IPS-18c (cell line): ENCODE measurements at regions not wholly inside any gene's neighbourhood (a gene's known extent, or its start where the extent isn't known, plus 50 kb on each side); places are given as distances from the start of the nearest gene placed in this dataset.

Experiments used
- H3K4me3 ChIP-seq: 2 replicates; pipeline ENCODE4 v1.7.0; 2013; ENCODE audit warnings: low read depth, mild to moderate bottlenecking, low read length, moderate library complexity; ENCODE audit not compliant: insufficient read depth
- H3K9me3 ChIP-seq: one replicate; pipeline ENCODE4 v1.6.1; 2013; ENCODE audit warnings: mild to moderate bottlenecking, low read length, moderate library complexity; ENCODE audit not compliant: control insufficient read depth, insufficient read depth

DNA sequence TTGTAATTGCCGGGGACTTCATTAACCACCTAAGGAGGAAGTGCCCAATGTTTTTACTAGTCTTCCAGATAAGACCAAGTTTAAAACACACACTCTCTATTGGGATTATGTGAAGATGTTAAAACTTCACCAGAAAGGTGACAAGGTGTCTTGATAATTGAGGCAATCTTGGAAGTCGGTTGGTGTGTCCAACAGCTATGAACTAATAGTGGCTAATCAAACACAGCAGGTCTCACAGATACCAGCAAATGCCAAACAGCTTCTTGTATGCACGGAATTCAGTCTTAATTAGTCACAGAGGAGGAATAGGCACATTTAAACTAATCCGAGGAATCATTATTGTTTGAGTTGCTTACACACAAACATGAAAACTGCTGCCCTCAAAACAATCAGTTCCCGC, 214.5 kb downstream of the SEC61B start:
- no peaks in the 10 kb centered on the region for H3K9me3 ChIP-seq
- H3K4me3 ChIP-seq = no peak overlapping the region

DNA sequence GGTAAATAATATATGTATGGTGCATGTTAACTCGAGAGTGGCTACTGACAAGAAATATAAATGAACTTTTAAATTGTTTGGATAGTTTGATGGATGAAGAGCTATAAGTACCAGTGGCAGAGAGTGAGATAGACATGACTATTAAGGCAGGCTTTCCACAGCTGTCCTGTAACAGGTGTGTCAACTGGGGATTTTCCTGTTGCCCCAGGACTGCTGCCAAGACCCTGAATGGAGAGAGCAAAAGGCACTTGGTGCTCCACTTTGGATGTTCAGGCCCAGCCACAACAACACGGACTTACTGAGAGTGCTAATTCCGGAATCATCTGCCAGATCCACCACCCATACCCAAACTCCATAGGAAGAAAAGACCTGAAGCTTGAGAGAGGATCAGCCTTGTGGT, 215.1 kb downstream of the SEC61B start:
- Histone ChIP-seq H3K9me3 (no peaks in the 10 kb centered on the region), H3K4me3 (no peak overlapping the region)

DNA sequence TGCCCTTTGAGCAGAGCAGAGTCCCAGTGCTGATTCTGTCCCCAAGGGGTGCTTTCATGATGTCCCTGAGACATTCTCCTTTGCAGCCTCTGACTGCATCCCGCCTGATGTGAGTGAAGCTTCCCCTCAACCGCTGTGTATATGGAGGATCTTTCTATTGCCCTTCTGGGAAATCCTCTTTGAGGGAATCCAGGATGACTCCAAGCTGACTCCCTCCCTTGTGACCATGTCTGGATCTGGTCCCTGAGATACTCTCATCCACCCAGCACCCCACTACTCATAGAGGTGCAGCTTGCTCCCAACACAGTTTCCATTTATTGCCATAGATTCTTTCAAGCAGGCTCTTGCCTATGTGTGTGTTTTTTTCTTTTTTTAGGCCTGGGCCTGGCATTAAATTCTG, 216.5 kb downstream of the SEC61B start:
- H3K9me3 ChIP-seq = no peaks in the 10 kb centered on the region
- no peak overlapping the region for H3K4me3 ChIP-seq

DNA sequence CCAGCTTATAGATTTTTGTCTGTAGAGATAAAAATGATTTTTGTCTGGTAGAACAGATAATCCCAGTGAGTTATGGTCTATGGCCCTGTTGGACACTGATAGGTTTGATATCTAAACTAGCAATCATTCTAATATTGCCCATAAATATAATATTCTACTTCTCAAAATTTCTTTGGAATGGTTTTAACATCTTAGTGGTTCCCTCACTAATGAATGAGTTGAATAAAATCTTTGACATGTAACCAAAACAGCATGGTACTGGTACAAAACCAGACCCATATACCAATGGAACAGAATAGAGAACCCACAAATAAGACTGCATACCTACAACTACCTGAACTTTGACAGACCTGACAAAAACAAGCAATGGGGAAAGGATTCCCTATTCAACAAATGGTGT, 219.7 kb downstream of the SEC61B start:
- Histone ChIP-seq H3K4me3 (no peak overlapping the region), H3K9me3 (no peaks in the 10 kb centered on the region)

DNA sequence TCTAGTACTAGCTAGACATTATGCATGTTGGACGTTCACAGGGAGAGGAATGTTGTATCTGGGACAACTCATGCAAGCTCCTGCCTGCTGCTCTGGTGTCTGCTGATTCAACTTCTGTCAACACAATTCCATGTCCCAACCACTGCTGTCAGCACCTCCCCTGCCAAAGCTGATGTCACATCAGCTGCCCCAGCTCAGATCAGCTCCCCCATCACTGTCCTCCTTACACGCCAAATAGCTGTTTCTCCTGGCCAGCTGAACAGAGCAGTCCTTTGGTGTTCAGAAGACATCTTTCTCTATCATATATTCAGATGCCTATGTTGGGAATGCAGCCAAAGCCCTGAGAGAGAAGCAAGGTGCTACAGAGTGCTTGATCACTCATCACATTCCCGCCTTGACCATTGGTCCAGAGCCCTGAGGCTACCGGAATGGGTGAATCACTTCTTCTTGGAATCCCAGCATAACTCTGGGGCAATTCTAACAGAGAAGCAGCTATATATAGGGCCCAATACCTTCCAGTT, 223.3 kb downstream of the SEC61B start:
- Histone ChIP-seq H3K9me3 (no peaks in the 10 kb centered on the region), H3K4me3 (no peak overlapping the region)

DNA sequence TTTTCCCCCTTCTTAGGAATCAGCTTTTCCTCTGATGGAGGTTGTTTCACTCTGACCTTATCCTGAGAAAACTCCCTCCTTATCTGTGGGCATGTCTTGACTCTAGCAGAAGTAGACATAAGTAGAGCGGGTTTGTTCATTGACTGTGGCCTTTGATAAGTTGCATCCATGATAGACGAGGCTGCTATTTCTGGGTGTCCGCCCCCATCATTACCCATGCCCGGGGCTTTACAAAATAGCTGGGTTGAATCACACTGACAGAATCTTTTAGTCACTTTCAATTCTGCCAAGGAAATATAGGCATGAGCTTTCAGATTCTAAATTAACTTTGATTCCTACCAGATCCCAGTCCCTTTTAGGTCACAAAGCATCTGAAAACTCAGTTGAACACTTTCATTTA, 223.8 kb downstream of the SEC61B start:
- H3K4me3 ChIP-seq = no peak overlapping the region
- H3K9me3 ChIP-seq = no peaks in the 10 kb centered on the region

DNA sequence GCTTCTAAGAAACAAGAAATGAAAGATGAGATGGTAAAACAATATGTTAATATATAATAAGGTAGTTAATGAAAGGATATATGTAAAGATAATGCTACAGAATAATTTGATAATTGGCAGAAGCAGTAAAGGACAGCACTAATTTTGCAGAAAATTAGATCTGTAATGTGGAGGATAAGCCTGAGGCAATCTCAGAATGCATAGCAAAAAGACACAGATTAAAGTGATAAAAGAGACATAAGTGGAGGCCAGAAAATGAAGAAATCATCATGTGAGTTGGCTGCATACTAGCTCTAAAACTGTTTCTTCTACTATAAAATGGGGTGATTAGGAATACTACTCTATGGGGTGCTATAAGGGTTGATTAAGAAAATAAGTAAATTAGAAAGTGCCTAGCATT, 225.9 kb downstream of the SEC61B start:
- Histone ChIP-seq H3K9me3 (no peaks in the 10 kb centered on the region), H3K4me3 (no peak overlapping the region)

DNA sequence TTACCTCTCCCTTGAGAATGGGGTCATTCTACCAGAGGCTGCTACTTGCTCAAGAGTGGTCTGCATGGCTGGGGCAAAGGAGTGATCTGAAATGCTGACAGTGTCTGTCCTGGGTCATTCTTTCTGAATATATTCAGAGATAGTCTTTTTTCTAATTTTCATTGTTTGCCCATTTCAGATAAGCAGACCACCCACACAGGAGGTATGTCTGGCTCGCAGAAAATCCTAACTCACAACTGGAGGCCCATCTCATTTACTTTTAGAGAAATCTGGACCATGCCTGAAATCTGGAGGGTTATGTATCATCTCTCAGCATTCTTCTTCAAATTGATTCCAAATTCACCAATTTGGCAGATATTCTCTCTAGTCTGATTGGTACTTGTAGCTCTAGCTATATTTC, 227.6 kb downstream of the SEC61B start:
- no peaks in the 10 kb centered on the region for H3K9me3 ChIP-seq
- H3K4me3 ChIP-seq = no peak overlapping the region

DNA sequence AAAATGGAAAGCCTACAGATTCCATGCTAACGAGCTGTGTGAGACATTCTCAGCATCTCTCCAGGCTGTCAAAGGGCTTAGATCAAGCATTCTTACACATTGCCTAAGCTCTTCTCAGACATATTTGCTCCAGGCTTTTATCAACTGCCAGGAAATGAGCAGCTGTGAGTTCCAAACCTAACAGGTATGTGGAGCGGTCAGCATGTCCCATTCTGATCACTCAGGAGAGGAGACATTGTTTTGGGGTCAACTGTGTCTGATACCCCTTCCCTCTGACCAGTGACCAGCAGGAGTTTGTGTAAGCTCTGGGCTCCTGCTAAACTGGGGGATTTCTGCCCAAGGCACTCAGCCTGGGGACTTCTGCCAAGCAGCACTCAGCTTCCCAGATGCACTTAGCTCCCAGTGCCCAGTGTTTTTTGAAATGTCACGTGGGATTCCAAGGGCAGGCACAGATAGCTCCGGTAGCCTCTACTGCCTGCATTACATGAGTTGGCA, 229.1 kb downstream of the SEC61B start:
- H3K4me3 ChIP-seq = no peak overlapping the region
- H3K9me3 ChIP-seq = no peaks in the 10 kb centered on the region

DNA sequence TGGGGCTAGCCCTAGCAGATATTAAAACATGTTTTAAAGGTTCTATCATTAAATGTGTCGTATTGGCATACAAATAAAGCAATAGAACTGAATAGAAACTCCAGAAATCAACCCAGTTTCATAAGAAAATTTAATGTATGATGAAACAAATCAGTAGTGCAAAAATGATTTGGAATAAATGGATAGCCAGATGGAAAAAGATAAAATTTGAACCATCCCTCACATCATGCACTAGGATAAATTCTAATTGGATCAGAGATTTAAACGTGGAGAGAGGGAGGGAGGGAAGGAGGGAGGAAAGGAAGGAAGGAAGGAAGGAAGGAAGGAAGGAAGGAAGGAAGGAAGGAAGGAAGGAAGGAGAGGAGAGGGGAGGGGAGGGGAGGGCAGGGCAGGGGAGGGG, 235.3 kb downstream of the SEC61B start:
- Histone ChIP-seq H3K4me3 (no peak overlapping the region), H3K9me3 (no peaks in the 10 kb centered on the region)

DNA sequence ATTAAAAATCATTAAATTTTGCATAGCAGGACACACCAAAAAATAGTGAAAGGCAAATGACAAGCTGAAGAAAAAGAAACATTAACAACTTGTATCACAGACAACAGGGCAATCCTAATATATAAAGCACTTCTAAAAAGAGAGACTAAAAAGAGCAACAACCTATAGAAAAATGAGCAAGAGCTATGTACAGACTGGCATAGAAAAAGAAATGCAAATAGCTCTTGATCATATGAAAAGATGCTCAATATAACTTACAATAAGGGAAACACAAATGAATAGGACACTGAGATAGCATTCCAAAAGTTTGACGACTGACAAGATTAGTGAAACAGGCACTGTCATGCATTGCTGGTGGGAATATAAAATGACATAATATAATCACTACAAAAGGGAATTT, 235.9 kb downstream of the SEC61B start:
- Histone ChIP-seq H3K4me3 (no peak overlapping the region), H3K9me3 (no peaks in the 10 kb centered on the region)

DNA sequence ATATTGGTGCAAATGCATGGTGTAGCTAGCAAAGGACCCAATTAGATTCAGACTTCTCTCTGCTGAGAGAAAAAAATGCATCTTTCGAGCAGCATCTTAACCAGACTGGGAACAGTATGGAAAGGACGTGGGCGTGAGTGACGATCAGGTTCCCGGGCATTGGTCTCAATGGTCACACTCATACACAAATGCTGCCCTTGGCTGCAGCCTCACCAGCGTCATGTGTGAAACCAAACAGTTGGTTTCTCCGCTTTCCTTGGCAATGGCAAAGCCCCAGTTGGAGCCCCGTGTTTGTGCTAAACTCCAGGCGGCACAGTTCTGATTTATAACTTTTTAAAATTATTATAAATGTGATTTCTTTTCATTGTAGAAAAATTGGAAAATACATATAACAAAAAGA, 237.8 kb downstream of the SEC61B start:
- Histone ChIP-seq H3K9me3 (no peaks in the 10 kb centered on the region), H3K4me3 (no peak overlapping the region)

DNA sequence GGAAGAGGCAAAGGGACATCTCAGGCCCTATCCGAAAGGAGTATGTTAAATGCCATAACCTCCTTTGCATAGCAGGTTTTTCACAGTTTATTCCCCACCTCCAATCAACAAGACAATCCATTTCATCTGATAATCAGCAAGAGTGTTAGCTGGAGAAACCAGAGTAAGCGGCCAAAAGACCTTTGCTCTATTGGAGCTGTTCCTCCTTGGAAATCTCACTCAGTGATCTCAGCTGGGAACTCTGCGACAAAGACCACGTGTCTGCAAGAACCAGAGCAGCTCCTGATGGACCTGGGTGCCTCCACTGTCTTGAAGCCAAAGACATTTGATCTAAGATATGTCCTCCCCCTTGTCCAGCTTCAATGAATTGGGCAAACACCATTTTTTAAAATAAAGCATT, 241.0 kb downstream of the SEC61B start:
- Histone ChIP-seq H3K9me3 (no peaks in the 10 kb centered on the region), H3K4me3 (no peak overlapping the region)

DNA sequence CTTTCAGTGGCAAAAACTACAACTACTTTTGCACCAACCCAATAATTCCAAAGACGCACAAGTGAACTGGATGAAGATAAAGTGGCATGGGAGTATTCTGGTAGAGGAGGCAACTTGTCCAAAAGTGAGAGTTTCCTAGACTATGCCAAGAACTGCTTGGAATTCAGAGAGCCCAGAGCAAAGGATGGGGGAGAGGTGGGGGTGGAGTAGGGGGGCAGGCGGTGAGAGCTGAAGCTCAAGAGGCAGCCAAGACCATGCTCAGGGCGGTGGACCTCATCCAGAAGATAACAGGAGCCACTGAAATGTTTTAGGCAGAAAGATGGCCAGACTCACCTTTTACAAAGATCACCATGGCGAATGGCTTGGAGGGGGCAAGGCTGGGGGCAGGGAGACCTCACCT, 242.5 kb downstream of the SEC61B start:
- no peak overlapping the region for H3K4me3 ChIP-seq

DNA sequence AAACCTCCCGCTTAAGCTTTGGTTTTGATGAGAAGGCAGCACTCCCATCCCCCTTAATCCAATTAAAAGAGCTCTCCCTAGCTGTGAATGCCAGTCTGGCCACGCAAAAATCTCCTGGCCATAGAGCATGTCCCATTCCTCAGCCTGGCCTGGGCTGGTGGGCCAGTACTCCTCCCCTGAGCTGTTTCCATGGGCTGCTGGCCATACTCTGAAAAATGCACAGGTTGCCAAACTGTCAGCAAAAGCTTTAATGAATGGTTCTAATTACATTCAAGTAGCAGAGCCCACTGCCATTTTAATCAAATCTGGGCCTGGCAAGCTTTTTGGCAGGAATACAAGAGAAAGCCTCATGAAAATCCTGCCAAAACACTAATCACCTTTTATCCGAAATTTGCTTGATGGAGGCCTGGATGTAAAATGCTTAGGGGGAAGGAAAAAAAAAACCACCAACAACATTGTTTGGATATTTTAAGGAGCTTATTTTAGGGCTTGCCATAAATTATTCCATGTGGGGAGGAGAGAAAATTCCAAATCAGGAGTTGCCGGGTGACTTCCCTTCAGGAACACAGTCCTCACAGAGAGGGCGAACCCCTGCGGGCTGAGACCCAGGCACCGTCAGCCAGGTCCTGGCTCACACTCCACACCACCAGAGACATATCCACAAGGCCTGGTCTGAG, 243.3 kb downstream of the SEC61B start:
- no peaks in the 10 kb centered on the region for H3K9me3 ChIP-seq
- H3K4me3 ChIP-seq = no peak overlapping the region

More for the DNA sequence above, 242.5 kb downstream of the SEC61B start:
- no peaks in the 10 kb centered on the region for H3K9me3 ChIP-seq

DNA sequence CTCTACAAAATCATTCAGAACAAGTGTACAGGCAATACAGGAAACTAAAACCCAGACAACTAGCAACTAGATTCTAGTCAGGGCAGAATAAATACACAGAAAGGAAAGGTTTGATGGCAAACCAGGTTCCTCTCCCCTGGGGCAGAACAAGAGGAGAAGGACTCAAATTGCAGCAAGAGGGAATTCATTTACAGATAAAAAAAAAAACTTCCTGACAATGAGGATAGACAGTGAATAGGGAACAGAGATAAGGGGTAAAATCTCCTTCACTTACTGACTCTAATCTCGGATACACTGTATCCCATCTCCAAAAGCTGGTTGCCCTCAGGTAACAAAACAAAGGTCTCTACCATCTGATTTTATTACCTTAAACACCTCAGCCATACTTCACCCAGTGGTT, 244.0 kb downstream of the SEC61B start:
- no peak overlapping the region for H3K4me3 ChIP-seq
- H3K9me3 ChIP-seq = no peaks in the 10 kb centered on the region

DNA sequence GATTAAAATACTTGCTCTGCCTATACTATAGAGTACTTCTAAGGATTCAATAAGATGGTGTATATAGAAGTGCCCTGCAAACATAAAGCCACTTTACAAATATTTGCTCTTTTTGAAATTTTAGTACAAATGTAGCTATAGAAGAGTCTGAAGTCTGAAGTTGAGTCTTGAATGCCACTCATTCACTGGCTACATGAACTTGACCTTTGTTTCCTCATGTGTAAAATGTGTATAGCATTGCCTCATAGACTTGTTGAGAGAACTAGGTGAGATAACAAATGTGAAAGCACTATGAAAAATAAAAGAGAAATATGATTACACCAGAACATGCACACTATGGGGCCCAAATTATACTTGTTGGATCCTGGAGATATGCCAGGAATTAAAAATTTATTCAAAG, 244.7 kb downstream of the SEC61B start:
- Histone ChIP-seq H3K9me3 (no peaks in the 10 kb centered on the region), H3K4me3 (no peak overlapping the region)

DNA sequence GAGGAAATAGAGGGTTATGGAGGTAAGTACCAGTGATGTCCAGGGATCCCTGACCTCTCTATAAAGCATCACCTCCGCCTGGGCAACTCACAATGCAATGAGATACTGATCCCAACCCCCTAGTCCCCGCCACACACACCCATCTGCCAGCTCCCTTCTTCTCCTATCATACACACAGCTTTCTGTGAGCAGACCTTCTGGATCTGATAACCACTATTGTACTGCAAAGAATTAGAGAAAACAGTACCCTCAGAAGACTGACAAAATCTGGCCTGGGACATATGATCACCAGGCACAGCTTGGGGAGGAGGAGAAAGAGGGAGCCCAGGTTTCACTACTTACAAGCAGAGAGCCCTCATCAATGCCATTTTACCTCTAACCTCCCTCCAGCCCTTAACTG, 249.0 kb downstream of the SEC61B start:
- no peaks in the 10 kb centered on the region for H3K9me3 ChIP-seq
- no peak overlapping the region for H3K4me3 ChIP-seq
